Endothelial cell (in vitro differentiated cells): ENCODE measurements at regions not wholly inside any gene's neighbourhood (a gene's known extent, or its start where the extent isn't known, plus 50 kb on each side); places are given as distances from the start of the nearest gene placed in this dataset.

Source experiments
- DNase-seq: peaks from one replicate; pipeline ENCODE4 v3.0.0; 2021; ENCODE audit warnings: low spot score
- H3K27ac Mint-ChIP-seq: one replicate; pipeline ENCODE4 v1.8.0; 2021; ENCODE audit warnings: mixed read lengths, inconsistent platforms; ENCODE audit not compliant: unreplicated experiment
- H3K27me3 Mint-ChIP-seq: one replicate; pipeline ENCODE4 v1.8.0; 2021; ENCODE audit warnings: mild to moderate bottlenecking, moderate library complexity, mixed read lengths, inconsistent platforms; ENCODE audit not compliant: unreplicated experiment
- H3K36me3 Mint-ChIP-seq: one replicate; pipeline ENCODE4 v1.8.0; 2021; ENCODE audit warnings: mild to moderate bottlenecking, low read depth, mixed read lengths, inconsistent platforms; ENCODE audit not compliant: unreplicated experiment
- H3K4me1 Mint-ChIP-seq: one replicate; pipeline ENCODE4 v1.8.0; 2021; ENCODE audit warnings: mild to moderate bottlenecking, mixed read lengths, inconsistent platforms; ENCODE audit not compliant: unreplicated experiment
- H3K4me3 Mint-ChIP-seq: one replicate; pipeline ENCODE4 v1.8.0; 2021; ENCODE audit warnings: mild to moderate bottlenecking, mixed read lengths, inconsistent platforms; ENCODE audit not compliant: unreplicated experiment
- H3K9me3 Mint-ChIP-seq: one replicate; pipeline ENCODE4 v1.8.0; 2021; ENCODE audit warnings: mixed read lengths, inconsistent platforms; ENCODE audit not compliant: unreplicated experiment
- CTCF ChIP-seq: fragments of 200-600 bp; sonication (generic); IDR thresholded peaks from one replicate; pipeline ENCODE4 v1.5.0; 2021; ENCODE audit warnings: antibody characterized with exemption; ENCODE audit not compliant: unreplicated experiment

- H3K36me3 Mint-ChIP-seq = no peaks in the 10 kb centered on the region
- peaks cover 2% of the 10 kb centered on the region for H3K27me3 Mint-ChIP-seq
- no peak for TF ChIP-seq CTCF
- H3K4me1 Mint-ChIP-seq = peaks cover 17% of the 10 kb centered on the region
- no peak overlapping the region for H3K27ac Mint-ChIP-seq
- no peaks in the 10 kb centered on the region for H3K9me3 Mint-ChIP-seq
- no peak overlapping the region for H3K4me3 Mint-ChIP-seq
- no peak for DNase-seq
Observed at GRCh38 chr6:168136001-168136400, 57.0 kb upstream of the FRMD1 start.

GRCh38 chr6:168134560-168135201 is 55.7 kb upstream of the FRMD1 start:
- TF ChIP-seq CTCF = no peak
- DNase-seq = no peak
- no peak overlapping the region for H3K4me3 Mint-ChIP-seq
- no peaks in the 10 kb centered on the region for H3K9me3 Mint-ChIP-seq
- H3K4me1 Mint-ChIP-seq = peaks cover 17% of the 10 kb centered on the region
- peaks cover 5% of the 10 kb centered on the region for H3K27me3 Mint-ChIP-seq
- no peaks in the 10 kb centered on the region for H3K36me3 Mint-ChIP-seq
- H3K27ac Mint-ChIP-seq = no peak overlapping the region

- Mint-ChIP-seq H3K9me3 (no peaks in the 10 kb centered on the region), H3K4me1 (peaks cover 17% of the 10 kb centered on the region), H3K4me3 (no peak overlapping the region), H3K27ac (no peak overlapping the region), H3K36me3 (no peaks in the 10 kb centered on the region), H3K27me3 (peaks cover 5% of the 10 kb centered on the region)
- no peak for TF ChIP-seq CTCF
- DNase-seq = no peak
Observed at GRCh38 chr6:168133687-168134559, 54.9 kb upstream of the FRMD1 start.

- Mint-ChIP-seq H3K36me3 (no peaks in the 10 kb centered on the region), H3K27me3 (peaks cover 5% of the 10 kb centered on the region), H3K4me1 (peaks cover 17% of the 10 kb centered on the region), H3K9me3 (no peaks in the 10 kb centered on the region), H3K27ac (no peak overlapping the region), H3K4me3 (no peak overlapping the region)
- no peak for TF ChIP-seq CTCF
- no peak for DNase-seq
Observed at GRCh38 chr6:168133168-168133561, 54.2 kb upstream of the FRMD1 start.
